Nucleus accumbens (tissue), 56 donors: ENCODE measurements at regions not wholly inside any gene's neighbourhood (a gene's known extent, or its start where the extent isn't known, plus 50 kb on each side); places are given as distances from the start of the nearest gene placed in this dataset.

Experiments used
- DNase-seq, 56 donors: peaks; one replicate each; lab custom pipeline; 2025; lab: John Stamatoyannopoulos, UW

GRCh38 chr7:34452363-34452762 lies 205.7 kb upstream of the NPSR1 start:
- no peak for DNase-seq

- DNase-seq: no peak
These were observed 204.9 kb upstream of the NPSR1 start for GRCh38 chr7:34453150-34453549.

- no peak for DNase-seq
These were observed 203.6 kb upstream of the NPSR1 start for GRCh38 chr7:34454381-34454780.

- DNase-seq: no peak
These were observed 200.7 kb upstream of the NPSR1 start for GRCh38 chr7:34457329-34457728.

- no peak for DNase-seq
These were observed 194.2 kb upstream of the NPSR1 start for GRCh38 chr7:34463830-34464229.

DNA sequence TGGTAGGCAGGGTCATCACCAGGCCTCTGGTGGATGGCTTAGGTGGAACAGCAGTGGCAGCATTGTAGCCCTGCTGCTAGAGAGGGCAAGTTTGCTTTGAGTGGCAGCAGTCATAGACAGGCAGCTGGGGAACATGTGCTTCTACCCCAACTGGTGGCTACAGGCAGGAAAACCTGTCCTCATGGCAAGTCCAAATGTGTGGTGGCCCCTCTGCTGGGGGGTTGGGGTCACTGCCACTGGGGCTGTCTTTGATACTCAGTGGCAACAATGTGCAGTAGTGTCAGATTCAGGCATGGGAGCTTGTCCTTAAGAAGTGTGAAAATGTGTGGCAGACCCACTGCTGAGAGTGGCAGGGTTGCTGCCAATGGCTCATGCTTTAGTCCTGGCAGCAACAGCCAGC lies 186.2 kb upstream of the NPSR1 start:
- DNase-seq: no peak

DNA sequence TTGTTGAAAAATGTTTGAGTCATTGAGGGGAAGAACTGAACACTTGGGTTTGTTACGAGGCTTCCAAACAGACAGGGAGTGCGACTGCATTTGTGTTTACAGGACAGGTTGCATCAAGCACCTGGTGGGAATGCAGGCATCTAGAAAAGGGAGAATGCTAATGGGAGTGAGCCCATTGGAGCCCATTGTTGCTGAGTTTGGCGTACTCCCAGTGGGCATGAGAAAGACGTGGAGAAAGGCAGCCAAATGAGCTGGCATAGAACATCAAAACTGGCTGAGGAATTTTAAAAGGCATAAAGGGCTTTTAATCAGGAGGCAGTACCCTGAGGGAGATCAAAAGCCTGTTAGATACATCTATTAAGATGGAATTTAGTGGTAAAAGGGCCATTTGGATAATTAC lies 171.6 kb upstream of the NPSR1 start:
- peak in 10 of 56 donors; percentile 1 to 33 (median 10) for DNase-seq

- peak in 1 of 56 donors; percentile 3 for DNase-seq
These were observed 170.5 kb upstream of the NPSR1 start for GRCh38 chr7:34487391-34488115.

DNA sequence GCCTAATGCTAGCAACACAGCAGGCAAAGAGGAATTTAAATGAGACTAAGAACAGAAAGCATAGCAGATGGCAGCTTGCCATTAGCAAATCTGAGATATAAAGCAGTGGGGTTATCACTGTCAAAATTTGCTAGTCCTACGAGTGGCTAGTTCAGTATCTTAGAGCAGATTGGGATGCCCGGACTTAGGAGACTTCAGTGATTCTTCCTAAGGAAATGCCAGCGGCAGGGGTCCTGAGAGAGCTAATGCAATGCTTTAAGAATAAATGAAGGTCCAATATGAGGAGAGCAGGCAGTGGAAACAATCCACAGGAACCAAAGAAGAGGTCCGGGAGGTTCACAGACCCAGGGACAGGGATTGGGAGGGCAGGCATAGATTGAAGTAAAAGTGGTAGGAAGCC lies 169.3 kb upstream of the NPSR1 start:
- DNase-seq: no peak

- no peak for DNase-seq
These were observed 166.1 kb upstream of the NPSR1 start for GRCh38 chr7:34491899-34492298.

GRCh38 chr7:34493752-34494151 lies 164.3 kb upstream of the NPSR1 start:
- no peak for DNase-seq

- no peak for DNase-seq
These were observed 160.8 kb upstream of the NPSR1 start for GRCh38 chr7:34497153-34497777.

GRCh38 chr7:34501156-34501555 lies 156.9 kb upstream of the NPSR1 start:
- peak in 9 of 56 donors; percentile 0 to 44 (median 17) for DNase-seq

- DNase-seq: no peak
These were observed 150.8 kb upstream of the NPSR1 start for GRCh38 chr7:34507191-34507590.

GRCh38 chr7:34523226-34523918 lies 134.6 kb upstream of the NPSR1 start:
- DNase-seq: no peak

DNA sequence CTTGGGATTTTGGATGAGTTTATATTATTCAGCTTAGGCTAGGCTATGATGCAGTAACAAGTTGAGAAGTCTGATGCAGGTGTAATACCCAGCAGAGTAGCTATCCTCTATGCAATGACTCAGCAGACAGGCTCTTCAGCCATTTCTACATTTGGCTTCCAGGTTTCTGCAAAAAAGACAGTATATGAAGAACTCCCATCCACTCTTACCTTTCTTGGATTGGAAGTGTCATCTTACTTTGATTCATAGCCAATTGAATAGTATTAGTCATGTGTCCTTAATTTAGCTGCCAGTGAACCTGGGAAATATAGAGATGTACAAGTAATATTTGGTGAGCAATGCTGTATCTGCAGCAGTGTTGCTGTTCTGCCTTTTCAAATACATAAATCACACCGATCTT lies 127.8 kb upstream of the NPSR1 start:
- DNase-seq: no peak

DNA sequence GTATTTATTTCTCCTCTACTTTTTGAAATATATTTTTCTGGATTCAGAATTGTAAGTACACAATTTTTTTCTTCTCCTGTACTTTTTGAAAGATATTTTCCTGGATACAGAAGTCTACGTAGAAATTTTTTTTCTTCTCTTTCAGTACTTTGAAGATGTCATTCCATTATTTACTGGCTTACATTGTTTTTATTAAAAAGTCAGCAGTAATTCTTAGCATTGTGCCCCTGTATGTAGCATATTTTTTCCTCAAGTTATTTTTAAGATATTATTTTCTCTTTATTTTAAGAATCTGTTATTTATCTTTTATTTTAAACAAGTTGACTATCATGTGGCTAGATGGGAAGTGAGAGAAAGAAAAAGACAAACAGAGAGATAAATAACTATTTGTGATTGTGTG lies 119.0 kb upstream of the NPSR1 start:
- DNase-seq: no peak

DNA sequence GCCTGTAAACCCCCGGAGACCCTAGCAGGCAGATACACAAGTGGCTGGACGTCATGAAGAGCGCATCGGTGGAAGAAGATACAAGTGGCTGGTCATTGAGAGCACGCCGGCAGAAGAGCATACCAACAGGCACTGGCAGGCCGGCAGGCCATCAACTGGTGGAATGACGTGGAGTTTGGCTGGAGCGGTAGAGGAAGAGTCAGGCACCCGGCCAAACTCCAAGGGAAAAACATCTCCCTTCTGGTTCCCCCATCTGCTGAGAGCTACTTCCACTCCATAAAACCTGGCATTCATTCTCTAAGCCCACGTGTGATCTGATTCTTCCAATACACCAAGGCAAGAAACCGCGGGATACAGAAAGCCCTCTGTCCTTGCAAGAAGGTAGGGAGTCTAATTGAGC lies 113.4 kb upstream of the NPSR1 start:
- no peak for DNase-seq

DNA sequence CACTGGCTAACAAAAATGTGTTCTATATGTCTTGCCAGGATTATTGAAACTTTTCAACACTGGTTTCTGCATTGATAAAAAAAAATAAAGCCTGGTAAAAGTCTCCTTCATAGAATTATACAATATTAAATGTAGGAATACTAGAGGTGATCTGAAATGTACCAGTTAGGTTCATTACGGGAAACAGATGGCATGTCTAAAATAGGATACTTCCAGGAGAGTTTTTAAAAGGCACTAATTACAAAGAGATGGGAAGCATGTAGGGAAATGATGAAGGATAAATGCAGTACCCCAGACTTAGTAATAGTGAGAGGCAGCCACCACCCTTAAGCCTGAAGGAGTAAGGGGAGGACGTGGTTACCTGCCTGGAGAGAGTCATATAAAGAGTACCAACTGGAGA lies 107.0 kb upstream of the NPSR1 start:
- DNase-seq: no peak

- no peak for DNase-seq
These were observed 105.5 kb upstream of the NPSR1 start for GRCh38 chr7:34552502-34552901.

DNA sequence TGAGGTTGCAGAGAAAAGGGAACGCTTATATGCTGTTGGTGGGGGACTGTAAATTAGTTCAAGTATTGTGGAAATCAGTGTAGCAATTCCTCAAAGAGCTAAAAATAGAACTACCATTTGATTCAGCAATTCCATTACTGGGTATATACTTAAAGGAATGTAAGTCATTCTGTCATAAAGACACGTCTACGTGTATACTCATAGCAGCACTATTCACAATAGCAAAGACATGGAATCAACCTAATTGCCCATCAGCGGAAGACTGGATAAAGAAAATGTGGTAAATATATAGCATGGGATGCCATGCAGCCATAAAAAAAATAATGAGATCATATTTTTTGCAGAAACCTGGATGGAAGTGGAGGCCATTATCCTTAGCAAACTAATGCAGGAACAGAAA lies 100.0 kb upstream of the NPSR1 start:
- no peak for DNase-seq

GRCh38 chr7:34564091-34564490 lies 93.9 kb upstream of the NPSR1 start:
- DNase-seq: no peak
